ENCODE measurements at regions not wholly inside any gene's neighbourhood (a gene's known extent, or its start where the extent isn't known, plus 50 kb on each side); places are given as distances from the start of the nearest gene placed in this dataset.
"Not testable (repeated sequence)": the region's sequence is repeated elsewhere in the genome, so short reads cannot be mapped to it uniquely, and the experiment has no call there.

- DNase-seq, result no peak
Observed at GRCh38 chrX:65610481-65610880, 57.0 kb upstream of the MSN start.

GRCh38 chrX:65610040-65610439, 57.4 kb upstream of the MSN start:
- DNase-seq, result no peak

- no peak for DNase-seq
Observed at GRCh38 chrX:65609237-65609636, 58.2 kb upstream of the MSN start.

DNA sequence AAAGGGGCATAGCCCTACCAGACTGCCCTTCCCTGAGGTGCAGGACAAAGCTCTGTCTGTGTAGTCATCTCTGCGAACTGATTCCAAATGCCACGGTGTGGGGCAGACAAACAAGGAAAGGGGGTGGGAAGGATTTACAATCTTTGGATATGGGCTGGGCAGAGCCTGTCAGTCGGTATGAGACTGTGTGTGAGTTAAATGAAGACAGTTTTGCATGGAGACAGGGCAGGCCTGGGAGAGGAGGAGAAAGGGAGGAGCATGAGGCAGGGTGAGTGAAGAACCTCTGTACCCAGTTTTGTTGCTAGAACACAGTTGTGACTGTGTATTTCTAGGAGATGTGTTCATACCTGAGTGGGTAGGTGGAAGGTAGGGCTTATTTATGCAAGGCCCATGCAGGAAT, 59.4 kb upstream of the MSN start:
- no peak for DNase-seq

DNA sequence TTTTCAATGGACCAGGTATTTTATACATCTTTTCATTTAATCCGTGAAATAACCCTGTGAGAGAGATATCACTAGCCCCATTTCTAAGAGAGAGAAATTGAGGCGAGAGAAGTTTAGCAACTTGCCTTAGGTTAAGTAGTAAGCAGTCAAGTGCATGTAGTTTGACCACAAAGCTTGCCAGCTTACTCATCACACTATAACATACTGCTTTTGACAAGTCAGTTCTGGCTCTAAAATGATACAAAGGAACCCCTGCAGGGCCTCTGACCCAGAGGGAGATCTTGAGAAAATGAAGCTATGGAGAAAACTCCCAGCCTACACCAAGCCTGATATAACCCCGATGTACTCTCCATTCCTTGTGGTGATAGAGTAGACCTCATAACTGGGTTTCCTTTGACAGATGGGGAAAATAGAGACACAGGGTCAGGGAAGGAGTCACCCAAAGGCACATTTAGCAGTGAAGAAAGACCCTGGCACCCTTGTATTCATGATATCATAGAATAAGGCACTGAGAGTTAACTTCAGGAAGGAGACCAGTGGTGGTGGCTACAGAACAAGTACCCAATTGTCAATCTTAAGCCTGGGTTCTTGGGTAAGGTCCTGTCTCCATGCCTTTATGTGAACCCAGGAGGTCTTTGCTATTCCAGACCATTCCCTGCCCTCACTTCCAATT, 60.2 kb upstream of the MSN start:
- DNase-seq, result no peak

DNA sequence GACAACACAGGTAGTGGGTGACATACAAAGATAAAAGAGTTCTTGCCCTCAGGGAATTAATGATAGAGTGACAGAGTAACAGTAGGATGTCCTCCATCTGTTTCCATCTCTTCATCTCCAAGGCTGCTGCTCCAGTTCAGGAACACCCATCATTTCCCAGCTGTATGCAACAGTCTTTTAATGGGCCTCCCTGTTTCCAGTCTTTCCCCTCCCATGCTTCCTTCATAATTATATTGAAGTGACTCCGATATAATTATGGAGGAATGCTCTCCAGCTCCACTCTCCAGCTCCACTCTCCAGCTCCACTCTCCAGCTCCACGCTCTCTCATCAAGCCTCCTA, 65.3 kb upstream of the MSN start:
- no peak for DNase-seq

DNA sequence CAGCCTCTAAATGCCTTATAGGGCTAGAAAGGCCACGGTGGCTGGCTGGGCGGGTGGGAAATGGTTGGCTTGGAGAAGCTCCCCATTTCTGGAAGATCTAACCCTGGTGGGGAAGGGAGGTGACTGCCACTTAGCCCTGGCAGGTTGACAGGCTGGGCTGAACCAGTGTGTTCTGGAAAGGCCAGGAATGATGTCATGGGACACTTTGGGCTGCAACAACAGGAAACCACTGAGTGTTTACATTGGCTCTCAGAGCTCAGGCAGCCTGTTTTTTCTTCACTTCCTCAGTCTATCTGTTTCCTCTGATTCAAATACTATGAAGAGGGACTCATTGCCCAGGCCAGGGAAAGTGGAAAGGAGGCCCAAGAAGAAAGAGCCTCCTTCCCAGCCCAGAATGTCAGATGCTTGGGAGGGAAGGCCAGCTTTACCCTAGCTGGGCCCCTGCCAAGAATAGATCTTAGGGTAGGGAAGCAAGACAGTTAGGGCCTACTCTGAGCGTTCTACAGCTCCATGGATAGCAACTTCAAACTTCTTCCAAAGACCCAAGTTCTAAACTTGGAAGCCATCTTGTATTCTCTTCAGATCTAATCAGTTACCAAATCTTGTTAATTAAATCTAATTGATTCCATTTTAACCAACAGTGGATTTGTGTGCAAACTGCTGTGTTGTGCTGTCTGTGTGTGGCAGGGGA, 65.8 kb upstream of the MSN start:
- DNase-seq, result peak; percentile 46

DNA sequence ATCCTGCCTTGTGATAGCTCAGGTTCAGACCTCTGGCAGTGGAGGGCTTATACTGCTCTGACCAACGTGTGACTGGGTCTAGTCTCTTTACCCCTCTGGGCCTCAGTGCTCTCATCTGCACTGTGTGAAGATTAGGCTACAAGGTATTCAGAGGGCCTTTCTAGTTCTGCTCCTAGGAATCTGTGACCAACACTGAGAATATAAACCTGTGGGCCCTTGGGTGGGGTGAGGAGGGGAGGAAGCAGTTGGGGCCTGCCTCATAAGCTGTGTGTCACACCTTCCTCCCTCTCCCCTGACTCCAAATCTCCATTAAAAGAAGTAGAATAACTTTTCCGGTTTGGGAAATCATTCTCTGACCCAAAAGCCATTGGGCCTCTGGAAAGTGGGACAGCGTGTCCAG, 66.3 kb upstream of the MSN start:
- no peak for DNase-seq

- no peak for DNase-seq
Observed at GRCh38 chrX:65600106-65600505, 65.5 kb upstream of the LAS1L start.

GRCh38 chrX:65598559-65599147, 64.1 kb upstream of the LAS1L start:
- no peak for DNase-seq

- peak; percentile 45 for DNase-seq
Observed at GRCh38 chrX:65596270-65597034, 61.9 kb upstream of the LAS1L start.

- DNase-seq, result peak; percentile 97
Observed at GRCh38 chrX:65595460-65595876, 60.9 kb upstream of the LAS1L start.

DNA sequence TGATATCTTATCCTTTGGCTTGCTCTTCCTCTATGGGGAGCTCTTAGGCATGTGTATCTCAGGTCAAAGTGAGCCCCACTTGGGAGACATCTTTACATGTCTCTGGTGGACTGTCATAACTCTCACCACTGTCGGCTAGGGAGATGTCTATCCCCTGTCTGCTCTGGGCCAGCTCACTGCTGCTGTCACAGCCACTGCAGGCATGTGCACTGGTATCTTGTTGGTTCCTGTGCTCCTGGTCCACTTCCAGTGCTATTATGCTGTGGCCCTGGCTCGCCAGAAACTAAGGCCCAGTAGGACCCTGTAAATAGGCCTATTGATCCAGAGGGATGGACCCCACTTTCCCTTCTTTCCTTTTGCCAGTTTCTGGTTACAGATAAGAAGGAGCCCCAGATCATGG, 56.6 kb upstream of the LAS1L start:
- DNase-seq, result no peak

- DNase-seq, result no peak
Observed at GRCh38 chrX:65589304-65589703, 54.7 kb upstream of the LAS1L start.

DNA sequence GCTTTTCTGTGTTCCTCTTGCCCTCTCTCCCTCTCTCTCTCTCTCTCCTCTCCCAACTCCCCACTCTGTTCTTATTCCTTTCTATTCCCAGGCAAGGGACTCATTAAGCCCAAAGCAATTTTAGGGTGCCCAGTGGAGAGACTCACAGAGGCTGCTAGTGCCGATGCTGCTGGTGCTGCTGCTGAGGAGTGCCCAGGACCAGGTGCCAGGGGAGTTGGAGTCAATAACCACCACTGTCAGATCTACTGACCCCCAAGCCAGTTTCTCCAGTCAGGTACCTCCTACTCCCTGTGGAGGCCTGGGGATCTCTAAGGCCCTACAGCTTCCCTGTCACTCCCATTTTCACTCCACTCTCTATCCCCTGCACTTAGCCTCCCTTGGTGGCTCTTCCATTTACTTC, 54.2 kb upstream of the LAS1L start:
- no peak for DNase-seq

DNA sequence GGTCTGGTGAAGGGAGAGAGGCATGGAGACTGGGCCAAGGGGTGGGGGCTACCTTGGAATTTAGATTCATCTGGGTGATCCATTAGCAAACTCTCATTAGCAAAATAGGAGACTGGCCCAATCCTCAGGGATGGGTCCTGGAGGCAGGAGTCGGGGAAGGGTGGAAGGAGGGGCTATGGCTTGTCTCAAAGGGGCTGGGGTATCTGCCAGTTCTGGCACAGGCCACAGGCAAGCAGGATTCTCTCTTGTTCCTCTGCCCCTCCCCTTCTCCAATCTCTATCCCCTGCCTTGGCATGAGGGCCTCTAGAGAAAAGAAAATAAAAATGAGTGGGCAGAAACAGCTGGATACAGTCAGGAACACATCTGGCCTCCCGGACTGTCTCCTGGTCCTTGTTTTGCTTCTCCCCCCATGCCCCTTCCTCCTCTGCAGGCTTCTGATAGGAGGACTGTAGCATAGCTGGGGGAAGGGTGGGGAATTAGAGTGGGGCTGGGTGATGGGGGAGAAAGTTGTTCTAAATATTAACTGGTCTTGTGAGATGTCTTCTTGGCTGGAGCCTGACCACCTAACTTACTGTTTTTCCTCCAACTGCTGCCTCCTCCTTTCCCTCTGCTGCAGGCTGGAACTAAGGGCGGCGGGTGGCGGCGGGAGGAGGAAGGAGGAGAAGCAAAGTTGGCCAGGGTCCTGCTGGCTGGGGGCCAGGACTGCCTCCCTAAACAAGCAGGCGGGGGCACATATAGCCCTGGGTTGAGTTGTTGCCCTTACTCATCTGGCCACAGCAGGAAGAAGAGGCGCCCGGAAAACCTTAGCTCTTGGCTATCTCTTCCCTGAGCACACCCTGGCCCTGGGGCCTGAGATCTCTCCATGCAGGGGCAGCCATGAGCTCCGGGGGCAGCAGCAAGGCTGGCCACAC, 53.3 kb upstream of the LAS1L start:
- no peak for DNase-seq

DNA sequence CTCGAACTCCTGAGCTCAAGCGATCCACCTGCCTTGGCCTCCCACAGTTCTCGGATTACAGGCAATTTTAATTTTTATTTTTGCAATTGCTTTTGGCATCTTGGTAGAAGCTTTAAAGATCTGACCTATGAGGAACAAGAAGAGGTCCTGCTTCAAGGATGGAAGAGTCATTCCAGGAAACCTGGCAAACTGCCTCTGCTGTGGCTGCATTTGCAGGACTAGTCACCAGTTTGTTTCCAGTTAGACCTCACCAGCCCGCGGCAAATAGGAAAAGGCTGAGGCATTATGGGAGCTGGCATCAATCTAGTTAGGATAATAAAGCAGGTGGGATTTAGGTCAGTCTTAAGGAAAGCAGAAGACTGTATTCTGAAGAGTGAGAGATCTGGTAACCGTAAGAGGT, 51.9 kb upstream of the LAS1L start:
- no peak for DNase-seq

GRCh38 chrX:65585226-65585625, 50.6 kb upstream of the LAS1L start:
- not testable (repeated sequence) for DNase-seq

Data from stimulated activated CD8-positive, alpha-beta memory T cell treated with anti-CD3 and anti-CD28 coated beads, Interleukin-4, amount 100 ng/mL, for 48 hours (primary cell).